GM23248 (cell line): ENCODE measurements at regions not wholly inside any gene's neighbourhood (a gene's known extent, or its start where the extent isn't known, plus 50 kb on each side); places are given as distances from the start of the nearest gene placed in this dataset.

Source experiments
- EZH2 ChIP-seq: fragments of 200-600 bp; sonication (generic); IDR thresholded peaks from 2 replicates; pipeline ENCODE4 v1.6.1; 2018; ENCODE audit warnings: antibody characterized with exemption, mild to moderate bottlenecking; ENCODE audit not compliant: insufficient read depth, poor library complexity, severe bottlenecking
- EZH2phosphoT487 ChIP-seq: fragments of 200-600 bp; sonication (generic); IDR thresholded peaks from 2 replicates; pipeline ENCODE4 v1.6.1; 2018; ENCODE audit warnings: antibody characterized with exemption, moderate library complexity, mild to moderate bottlenecking, low read depth; ENCODE audit not compliant: insufficient read depth

DNA sequence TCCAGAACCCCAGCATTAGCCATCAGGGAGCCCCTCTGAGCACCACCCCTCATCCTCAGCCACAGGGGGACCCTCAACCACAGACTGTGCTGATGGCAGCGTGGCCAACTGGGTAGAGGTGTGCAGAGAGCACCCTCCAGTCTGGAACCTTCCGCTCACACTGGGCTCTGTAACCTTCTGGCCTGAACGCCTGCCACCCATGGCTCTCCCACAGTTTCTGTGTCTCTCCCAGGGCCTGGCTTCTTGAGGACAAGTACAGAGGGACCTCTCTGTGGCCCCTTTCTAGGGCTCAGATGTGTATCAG is 503.0 kb upstream of the MGMT start:
- TF ChIP-seq EZH2 (no peak), EZH2phosphoT487 (no peak)
